NCI-H2196 treated with DMSO at 0.1 percent for 48 hours (cell line): ENCODE measurements at regions not wholly inside any gene's neighbourhood (a gene's known extent, or its start where the extent isn't known, plus 50 kb on each side); places are given as distances from the start of the nearest gene placed in this dataset.
"Not testable (repeated sequence)": the region's sequence is repeated elsewhere in the genome, so short reads cannot be mapped to it uniquely, and the experiment has no call there.

ENCODE experiments used
- DNase-seq: peaks from one replicate; lab custom pipeline; 2025; ENCODE audit not compliant: unreplicated experiment; lab: John Stamatoyannopoulos, UW

DNA sequence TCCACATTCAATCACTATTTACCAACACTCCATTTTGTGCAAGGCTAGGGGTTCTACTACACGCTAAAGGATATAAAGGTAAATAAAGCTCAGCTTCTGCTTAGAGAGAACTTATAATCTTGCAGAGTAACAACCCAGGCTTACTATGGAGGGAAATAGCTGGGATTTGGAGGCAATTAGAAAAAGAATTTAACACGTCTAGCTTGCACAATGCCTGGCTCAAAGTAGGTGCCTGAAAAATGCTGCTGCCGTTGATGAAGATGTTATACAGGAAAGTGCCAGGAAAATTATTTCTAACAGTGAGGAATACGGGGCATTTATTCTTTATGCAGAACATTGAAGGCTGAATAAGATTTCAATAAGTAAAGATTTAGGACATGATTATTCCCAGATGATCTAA lies 214.2 kb downstream of the KITLG start:
- DNase-seq, result no peak

DNA sequence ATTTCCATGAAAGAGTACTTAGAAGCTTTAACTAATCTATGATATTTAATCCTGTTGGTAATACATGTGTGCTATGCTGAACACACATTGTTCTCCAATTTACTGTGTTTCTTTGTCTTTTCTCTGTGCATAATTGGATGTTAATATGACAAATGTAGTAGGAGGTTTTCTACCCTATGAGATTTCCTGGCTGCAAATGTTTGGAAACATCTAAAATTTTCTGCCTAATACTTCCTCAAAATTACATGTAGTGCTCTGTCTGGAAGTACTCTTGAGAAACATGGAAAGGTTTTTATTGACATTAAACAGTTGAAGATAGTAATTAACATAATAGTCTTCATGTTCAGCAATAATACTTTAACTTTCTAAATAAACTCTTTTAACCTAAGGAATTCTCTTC lies 213.0 kb downstream of the KITLG start:
- DNase-seq, result no peak

DNA sequence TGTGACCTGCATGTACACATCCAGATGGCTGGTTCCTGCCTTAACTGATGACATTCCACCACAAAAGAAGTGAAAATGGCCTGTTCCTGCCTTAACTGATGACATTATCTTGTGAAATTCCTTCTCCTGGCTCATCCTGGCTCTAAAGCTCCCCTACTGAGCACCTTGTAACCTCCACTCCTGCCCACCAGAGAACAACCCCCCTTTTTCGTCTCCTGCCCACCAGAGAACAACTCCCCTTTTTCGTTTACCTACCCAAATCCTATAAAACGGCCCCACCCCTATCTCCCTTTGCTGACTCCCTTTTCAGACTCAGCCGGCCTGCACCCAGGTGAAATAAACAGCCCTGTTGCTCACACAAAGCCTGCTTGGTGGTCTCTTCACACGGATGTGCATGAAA lies 212.2 kb downstream of the KITLG start:
- not testable (repeated sequence) for DNase-seq

DNA sequence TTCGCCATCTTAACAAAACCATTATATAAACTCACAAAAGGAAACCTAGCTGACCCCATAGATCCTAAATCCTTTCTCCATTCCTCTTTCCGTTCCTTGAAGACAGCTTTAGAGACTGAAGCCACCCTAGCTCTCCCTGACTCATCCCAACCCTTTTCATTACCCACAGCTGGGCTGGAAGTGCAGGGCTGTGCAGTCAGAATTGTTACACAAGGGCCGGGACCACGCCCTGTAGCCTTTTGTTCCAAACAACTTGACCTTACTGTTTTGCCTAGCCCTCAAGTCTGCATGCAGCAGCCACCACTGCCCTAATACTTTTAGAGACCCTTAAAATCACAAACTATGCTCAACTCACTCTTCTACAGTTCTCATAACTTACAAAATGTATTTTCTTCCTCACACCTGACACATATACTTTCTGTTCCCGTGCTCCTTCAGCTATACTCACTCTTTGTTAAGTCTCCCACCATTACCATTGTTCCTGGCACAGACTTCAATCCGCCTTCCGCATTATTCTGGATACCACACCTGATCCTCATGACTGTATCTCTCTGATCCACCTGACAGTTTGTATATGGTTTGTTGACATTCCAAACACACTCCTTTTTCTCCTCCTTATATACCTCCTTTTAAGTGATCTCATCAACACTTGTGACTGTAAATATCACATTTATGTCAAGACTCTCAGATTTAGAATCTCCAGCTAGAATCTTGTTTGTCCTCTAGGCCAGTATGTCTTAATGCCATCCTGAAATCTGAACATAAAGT lies 208.7 kb downstream of the KITLG start:
- no peak for DNase-seq

DNA sequence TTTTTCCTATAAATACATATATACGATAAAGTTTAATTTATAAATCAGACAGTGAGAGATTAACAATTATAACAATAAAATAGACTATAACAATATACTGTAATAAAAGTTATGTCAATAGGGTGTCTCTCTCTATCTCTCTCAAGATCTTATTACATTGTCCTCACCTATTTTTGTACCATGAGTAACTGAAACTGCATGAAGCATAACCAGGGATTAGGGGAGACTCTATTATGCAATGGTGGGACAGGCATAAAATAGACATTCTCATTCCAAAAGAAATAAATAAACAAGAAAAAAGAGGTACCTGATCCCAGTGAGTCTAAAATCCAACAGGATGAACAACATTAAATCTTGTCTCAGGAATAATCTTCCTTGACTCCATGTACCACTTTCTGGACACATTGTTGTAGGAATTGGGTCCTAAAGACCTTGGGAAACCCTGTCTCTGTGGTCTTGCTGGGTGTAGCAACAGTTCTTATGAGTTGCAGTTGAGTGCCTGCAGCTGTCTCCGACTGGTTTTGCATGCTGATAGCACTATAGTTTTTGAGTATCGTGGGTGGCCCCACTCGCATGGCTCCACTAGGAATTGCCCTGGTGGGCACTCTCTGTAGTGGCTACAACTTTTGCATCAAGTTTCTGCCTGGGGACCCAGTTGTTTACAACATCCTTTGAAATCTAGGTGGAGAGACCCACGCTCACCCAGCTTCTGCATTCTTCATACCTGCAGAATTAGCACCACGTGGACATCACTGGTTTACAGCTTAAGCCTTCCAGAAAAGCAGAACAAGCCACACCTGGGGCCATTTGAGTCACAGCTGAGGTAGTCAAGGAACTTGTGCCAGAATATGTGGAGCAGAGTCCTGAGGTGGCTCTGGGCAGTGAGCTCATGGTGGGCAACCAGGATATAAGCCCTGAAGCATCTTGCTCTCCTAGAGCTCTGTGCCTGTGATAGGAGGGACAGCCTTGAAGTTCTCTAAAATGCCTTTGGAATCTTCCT lies 204.7 kb downstream of the KITLG start:
- DNase-seq, result no peak

DNA sequence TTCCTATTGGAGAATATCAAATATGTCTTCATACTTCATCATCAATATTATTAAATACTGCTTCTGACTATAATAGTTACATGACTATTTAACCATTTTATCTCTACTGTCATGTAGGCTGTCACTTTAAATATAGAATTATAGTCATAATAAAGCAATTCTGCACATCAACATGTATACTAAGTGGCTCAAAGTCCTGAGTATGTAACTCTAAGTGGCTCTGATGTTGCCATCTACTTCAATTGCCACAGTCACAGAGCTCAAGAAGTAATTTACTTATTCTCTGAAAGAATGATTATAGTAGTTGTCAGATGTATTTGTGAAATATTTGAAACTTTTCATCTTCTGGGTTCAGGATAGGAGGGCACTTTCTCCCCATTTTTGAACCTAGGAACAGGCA lies 202.3 kb downstream of the KITLG start:
- no peak for DNase-seq

DNA sequence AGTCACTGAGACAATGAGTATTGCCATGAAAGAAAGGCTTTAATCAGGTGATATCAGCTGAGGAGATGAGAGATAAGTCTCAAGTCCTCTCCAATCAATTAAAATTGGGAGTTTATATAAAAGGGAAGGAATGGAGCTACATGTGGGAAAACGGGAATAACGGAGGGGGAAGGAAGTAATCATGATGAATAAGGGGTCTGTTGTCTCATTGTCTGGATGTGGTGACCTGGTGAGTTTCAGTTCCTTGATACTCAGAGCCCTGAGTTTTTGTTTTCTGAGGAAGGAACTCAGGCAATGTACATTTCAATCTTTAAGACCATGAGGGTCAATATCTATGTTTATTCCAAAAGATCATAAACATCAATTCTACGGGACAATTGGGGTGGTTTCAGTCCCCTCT lies 198.8 kb downstream of the KITLG start:
- DNase-seq, result no peak

DNA sequence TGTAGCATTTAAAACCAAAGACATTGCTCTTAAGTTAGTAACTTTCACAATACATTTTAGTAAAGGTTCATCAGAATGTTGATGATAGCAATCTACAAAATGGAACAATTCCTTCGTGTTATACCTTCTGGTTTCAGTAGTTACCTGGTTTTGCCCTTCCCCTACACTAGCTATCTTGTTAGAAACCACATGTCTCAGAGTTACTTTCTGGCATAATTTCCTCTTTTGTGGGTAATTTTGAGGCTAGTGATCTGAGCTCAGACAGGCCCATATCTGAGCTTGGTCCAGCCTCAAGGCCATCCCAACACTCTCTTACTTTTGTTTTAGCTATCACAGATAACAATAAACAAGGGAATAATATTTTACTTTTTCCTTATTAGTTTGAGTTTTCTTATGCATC lies 196.9 kb downstream of the KITLG start:
- no peak for DNase-seq

DNA sequence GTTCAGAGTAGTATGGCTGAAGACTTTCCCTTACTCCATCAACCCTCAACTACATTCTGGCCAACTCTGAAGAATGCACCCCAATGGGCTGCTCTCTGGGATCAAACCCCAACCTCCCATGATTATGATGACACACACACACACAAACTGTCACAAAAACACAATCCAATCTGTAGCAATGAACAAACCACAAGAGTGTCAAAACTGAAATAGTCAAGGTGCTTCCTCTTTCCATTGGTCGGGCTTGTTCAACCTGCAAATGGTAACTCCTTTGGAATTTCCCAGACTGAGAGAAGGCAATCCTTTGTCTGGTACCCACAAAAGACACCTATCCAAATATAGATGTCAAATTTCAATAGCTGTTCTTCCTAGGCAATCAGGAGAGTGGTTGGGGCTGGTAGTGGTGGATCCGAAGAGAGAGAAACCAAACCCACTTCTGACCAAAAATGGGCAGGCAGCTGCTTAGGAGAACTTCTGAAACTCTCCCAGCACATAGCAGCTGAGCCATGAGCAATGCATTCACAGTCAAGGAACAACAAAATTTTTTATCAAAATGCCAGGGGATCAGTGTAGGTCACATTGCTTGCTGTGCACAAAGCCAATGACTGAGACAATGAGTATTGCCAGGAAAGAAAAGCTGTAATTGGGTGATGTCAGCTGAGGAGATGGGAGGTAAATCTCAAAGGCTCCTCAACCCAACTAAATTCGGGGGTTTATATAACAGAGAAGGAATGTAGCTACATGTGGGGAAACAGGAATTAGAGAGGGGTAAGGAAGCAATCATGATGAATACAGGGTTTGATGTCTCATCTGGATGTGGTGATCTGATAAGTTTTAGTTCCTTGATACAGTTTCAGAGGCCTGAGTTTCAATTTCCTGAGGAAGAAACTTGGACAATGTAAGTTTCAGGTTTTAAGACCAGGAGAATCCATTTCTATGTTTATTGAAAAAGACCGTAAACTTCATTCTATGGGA lies 191.4 kb downstream of the KITLG start:
- DNase-seq, result no peak

DNA sequence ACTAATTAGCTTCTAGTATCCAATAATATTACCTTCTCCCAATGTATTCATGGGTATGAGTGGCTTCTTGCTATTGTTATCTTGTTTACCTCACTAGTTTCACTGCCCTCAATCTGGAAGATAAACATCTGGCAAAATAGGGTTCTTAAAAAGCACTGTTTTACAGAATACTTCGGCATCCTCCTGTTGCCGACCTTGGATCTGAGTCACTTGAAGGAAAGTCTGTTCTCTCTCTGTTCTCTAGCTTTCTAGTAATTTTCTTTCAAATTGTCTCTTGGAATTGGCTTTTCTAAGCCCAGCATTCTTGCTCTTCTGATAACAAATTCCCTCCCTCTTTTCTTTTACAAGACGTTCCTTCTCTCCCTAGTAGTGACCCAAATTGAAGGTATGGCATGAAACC lies 189.5 kb downstream of the KITLG start:
- DNase-seq, result no peak

DNA sequence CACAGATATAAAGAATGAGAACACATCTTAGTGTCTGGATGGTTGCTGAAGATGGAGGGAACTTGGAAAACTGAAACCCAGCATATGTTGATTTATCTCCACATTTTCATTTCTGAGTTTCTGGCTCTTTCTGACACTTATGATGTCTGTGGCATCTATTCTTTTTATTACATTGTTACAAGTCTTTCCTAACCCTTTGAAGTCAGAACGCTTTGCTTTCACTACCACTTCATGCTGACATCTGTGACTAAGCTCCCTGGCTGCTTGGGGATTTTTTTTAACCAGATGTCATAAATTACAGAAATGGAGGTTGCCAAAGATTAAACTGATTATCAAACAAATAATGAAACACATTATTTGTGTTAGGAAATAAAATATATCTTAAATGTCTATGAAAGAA lies 188.7 kb downstream of the KITLG start:
- no peak for DNase-seq

DNA sequence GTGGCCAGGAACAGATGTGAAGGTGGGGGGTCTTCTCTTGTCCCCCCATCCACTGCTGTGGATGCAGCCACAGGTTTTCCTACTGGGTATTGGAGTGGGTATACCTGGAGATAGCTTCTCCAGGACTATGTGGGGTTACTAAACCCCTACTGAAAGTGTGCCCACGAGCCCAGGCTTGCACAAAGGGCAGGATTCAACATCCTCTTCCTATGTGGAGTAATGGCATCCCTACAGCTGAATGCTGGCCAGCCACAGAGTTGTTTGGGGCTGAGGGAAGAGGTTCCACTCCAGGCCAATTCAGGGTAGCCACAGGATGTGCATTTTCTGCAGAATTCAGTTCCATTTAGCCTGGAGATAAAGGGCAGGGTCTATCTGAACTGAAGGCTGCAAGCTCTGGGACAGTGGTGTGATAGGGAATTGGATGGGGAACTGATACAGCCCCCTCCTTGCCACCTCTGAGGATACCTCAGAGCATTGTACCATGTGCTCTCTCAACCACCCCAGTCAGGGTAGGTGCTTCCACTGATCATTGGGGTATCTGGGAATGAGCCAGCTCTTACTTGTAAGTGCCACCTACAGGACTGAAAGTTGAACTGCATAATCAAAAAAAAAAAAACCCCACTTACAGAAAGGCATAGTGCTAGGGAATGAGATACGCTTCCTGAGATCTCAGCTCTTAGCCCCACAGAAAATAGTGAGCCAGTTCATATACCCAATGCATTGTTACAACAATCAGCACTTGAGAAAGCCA lies 187.1 kb downstream of the KITLG start:
- DNase-seq, result no peak

DNA sequence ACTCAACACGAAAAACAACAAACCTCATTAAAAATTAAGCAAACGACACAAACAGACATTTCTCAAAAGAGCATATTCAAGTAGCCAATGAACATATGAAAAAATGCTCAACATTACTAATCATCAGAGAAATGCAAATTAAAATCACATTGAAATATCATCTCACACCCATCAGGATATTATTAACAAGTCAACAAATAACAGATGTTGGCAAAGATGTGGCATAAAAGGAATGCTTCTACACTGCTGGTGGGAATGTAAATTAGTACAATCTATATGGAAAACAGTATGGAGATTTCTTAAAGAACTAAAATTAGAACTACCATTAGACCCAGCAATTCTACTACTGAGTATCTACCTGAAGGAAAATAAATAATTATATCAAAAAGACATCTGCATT lies 182.2 kb downstream of the KITLG start:
- no peak for DNase-seq

DNA sequence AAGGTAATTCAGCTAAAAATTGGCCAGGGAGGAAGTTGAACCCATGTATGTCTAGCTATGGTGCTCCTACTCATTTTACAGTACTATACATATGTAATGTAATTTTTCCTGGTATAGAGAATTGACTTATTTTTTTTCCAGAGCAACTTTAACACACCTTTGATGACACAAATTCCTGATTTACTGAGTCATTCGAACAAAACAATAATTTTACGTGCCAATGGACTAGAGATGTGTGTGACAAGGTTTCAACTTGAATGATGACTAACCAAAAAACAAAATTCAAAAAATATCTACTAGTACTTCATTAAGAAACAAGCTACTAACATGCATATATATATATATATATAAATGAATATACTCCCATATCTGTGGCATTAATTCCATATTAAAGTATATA lies 180.5 kb downstream of the KITLG start:
- DNase-seq, result no peak

DNA sequence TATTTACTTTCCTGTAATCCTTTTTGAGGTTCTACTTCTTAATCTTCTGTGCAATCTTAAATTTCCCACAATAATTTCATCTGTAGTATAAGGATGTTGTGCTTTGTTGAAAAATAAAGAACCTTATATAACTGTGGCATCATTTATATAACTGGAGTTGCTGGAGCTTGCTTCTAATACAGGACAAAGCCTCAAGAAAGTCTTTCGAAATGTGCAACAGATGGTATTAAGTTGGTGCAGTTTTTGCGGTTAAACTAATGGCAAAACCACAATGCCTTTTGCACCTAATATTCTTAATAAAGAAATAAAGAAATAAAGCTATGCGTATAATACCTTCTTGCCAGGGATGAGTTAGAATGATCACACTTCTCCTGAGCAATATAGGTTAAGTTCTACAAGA lies 180.0 kb downstream of the KITLG start:
- no peak for DNase-seq

DNA sequence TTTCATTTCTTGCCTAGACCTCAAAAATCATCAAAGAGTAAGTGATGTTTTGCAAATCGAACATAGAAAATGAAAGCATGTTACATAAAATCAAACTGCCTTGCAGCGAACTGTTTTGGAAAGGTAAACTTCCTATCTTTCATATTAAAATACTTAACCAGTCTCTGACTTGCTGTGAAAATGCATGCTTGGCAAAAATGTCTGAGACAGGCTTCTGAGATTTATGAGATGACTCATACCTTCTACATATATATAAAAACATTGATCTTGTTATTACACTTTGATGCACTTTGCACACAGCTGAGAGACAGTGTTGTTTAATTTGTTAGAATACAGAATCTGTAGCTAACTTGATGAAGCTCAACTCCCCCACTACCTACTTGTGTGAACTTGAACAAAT lies 179.1 kb downstream of the KITLG start:
- no peak for DNase-seq

DNA sequence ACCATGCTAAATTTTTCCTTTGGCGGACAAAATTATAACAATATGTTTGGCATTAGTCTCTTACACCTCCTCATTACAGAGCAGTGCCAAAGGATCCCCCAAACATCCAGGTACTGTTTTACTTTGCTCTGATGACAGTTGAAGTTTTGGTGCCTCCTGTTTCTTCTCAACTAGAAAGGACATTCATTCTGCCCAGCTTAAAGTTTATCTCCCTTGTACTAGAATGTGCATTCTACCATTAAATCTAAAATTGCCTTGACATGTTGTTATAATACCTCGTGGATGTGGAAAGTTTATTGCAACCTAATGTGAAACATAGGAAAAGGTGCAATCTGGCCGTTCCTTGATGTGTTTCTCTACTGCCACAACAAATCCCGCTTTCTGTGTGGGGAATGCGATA lies 173.4 kb downstream of the KITLG start:
- no peak for DNase-seq

DNA sequence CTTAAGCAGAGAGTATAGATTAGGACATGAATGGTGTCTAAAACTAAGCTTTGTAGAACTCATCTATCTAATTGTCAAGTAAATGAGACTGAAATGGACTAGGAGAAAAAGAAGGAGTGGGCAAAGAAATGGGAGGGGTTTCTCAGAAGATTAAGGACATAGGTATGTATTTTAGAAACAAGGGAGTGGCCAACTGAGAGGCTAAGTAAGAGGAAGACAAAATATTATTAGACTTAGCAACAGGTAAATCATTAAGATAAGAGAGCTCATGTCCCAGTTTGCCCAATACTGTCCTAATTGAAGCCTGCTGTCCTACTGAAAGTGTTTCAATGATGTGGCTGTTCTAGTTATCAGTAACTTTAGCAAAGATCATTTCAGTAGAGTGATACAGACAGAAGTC lies 171.4 kb downstream of the KITLG start:
- no peak for DNase-seq

DNA sequence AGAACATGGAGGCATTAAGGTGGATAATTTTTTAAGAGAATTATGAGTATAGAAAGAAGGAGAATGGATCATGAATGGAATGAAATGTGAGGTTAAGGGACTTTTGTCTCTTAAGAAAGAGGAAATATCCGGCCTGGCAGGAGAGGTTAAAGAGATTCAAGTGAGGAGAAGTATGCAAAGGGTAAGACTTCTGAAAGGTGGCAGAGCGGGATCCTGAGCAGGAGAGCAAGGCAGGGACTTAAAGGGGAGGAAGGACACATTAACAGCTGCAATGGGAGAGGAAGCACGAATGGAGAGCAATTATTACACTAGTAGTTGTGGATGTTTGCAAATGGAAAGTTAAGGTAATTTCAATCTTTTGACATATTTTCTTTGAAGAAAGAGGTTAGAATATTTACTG lies 171.0 kb downstream of the KITLG start:
- DNase-seq, result no peak

DNA sequence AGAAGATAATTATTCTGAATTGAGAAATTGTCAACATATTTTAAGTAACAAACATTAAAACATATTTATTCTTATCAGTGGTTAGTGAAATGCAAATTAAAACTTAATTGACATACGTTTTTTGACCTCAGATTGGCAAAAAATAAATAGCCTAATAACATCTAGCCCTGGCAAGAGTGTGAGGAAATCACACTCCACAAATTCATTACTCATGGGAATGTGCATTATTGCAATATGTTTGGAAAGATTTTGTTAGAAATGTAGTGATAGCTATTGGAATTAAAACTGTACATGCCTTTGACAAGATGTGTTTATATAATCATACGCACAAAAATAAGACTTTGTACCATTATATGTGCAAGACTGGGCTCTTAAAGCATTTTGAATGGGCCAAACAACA lies 168.6 kb downstream of the KITLG start:
- DNase-seq, result no peak
